OCI-LY7 (cell line): ENCODE measurements at regions not wholly inside any gene's neighbourhood (a gene's known extent, or its start where the extent isn't known, plus 50 kb on each side); places are given as distances from the start of the nearest gene placed in this dataset.

Source experiments
- BruUV-seq: library from RNA; stranded (reverse); fragments of 400-500 nt; replicated peaks from 2 replicates; lab custom pipeline; 2021; lab: Mats Ljungman, UMichigan
- CTCF ChIA-PET: fragments of 300-600 bp; sonication (Branson Sonifier 250); formaldehyde crosslinking; loops from one replicate; lab custom pipeline; 2022; ENCODE audit warnings: antibody characterized with exemption; ENCODE audit not compliant: unreplicated experiment; lab: Charles Lee
- POLR2A ChIA-PET: fragments of 300-600 bp; sonication (Branson Sonifier 250); formaldehyde crosslinking; loops from one replicate; lab custom pipeline; 2022; ENCODE audit warnings: antibody characterized with exemption; lab: Charles Lee
- DNase-seq: peaks from one replicate; pipeline ENCODE4 v3.0.0-alpha.2; 2015; ENCODE audit warnings: low spot score
- H2AFZ ChIP-seq: fragments of 200-600 bp; sonication (generic), shearing (Covaris generic); 2 replicates; pipeline ENCODE4 v1.6.1; 2014; ENCODE audit warnings: mild to moderate bottlenecking, antibody characterized with exemption, low read length, moderate library complexity
- H3K27ac ChIP-seq: fragments of 200-600 bp; sonication (generic); 2 replicates; pipeline ENCODE4 v1.5.1; 2014; ENCODE audit warnings: mixed run types, low read depth, mild to moderate bottlenecking, moderate library complexity, low read length, inconsistent platforms; ENCODE audit not compliant: poor library complexity, severe bottlenecking
- H3K36me3 ChIP-seq: fragments of 200-600 bp; sonication (generic); 2 replicates; pipeline ENCODE4 v1.6.1; 2014; ENCODE audit warnings: mild to moderate bottlenecking, antibody characterized with exemption, low read length, moderate library complexity, mixed read lengths; ENCODE audit not compliant: insufficient read depth
- H3K4me1 ChIP-seq: fragments of 200-600 bp; sonication (generic); 2 replicates; pipeline ENCODE4 v1.5.1; 2014; ENCODE audit warnings: mild to moderate bottlenecking, low read length; ENCODE audit not compliant: insufficient read depth, poor library complexity, severe bottlenecking
- H3K4me2 ChIP-seq: fragments of 200-600 bp; sonication (generic); 2 replicates; pipeline ENCODE4 v1.6.1; 2014; ENCODE audit warnings: mild to moderate bottlenecking, low read length
- H3K4me3 ChIP-seq: fragments of 200-600 bp; sonication (generic); 2 replicates; pipeline ENCODE4 v1.5.1; 2014; ENCODE audit warnings: mild to moderate bottlenecking, low read depth, low read length; ENCODE audit not compliant: poor library complexity, severe bottlenecking
- H3K79me2 ChIP-seq: fragments of 200-600 bp; sonication (generic); 2 replicates; pipeline ENCODE4 v1.6.1; 2016; ENCODE audit warnings: low read depth, mild to moderate bottlenecking, low read length, moderate library complexity, mixed read lengths; ENCODE audit not compliant: insufficient read depth
- H3K9me2 ChIP-seq: fragments of 200-600 bp; sonication (generic); 2 replicates; pipeline ENCODE4 v1.6.1; 2016; ENCODE audit warnings: mild to moderate bottlenecking, low read length, mixed read lengths; ENCODE audit not compliant: insufficient read depth
- H3K9me3 ChIP-seq: fragments of 200-600 bp; sonication (generic); 2 replicates; pipeline ENCODE4 v1.6.1; 2014; ENCODE audit warnings: mild to moderate bottlenecking, mixed run types, low read length, mixed read lengths
- H4K20me1 ChIP-seq: fragments of 200-600 bp; sonication (generic); 2 replicates; pipeline ENCODE4 v1.6.1; 2014; ENCODE audit warnings: mild to moderate bottlenecking, antibody characterized with exemption, low read length, moderate library complexity, mixed read lengths; ENCODE audit not compliant: insufficient read depth
- EZH2phosphoT487 ChIP-seq: fragments of 200-600 bp; sonication (generic); IDR thresholded peaks from 2 replicates; pipeline ENCODE4 v1.6.1; 2018; ENCODE audit warnings: low read depth, borderline replicate concordance, mild to moderate bottlenecking, mixed run types, antibody characterized with exemption, low read length, moderate library complexity, mixed read lengths
- intact Hi-C: fragments of 100-400 bp; cut with micrococcal nuclease; formaldehyde crosslinking; loops from one replicate; pipeline ENCODE4 v1.10.0; 2022; ENCODE audit not compliant: unreplicated experiment
- TF ChIP-seq, protein P1 (sequence below): fragments of 200-600 bp; sonication (generic); conservative IDR thresholded peaks from 2 replicates; pipeline ENCODE4 v1.5.1; 2014; ENCODE audit warnings: mild to moderate bottlenecking, antibody characterized with exemption, low read length, moderate library complexity, mixed read lengths

DNA sequence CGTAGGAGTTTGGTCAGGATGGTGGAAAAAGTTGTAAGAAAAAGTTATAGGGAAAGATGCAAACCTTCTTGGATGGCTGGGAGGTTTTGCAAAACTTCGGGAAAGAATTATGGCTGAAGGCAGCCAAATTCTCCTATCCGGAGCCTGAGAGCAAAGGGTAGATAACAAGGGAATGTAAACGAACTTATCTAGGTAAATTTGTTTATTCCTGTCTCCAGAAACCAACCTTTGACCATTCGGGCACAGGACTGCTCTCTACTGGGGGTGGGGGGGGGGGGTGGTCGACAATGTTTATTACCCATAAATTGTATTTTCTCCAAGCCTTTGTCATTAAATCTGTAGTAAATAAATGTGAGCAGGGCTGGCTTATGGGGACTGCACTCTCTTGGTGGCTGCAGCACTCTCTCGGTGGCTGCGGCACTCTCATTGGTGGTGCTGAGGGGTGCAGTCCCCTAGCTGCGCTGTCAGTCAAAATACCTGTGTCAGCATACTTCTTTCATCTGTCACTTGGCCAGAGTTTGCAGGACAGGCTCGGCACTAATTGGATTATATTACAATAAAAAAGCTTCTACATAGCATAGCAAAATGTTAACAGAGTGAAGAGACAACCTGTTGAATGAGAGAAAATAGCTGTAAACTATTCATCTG lies 827.8 kb downstream of the SH3BGRL start:
- H2AFZ ChIP-seq, result no peak overlapping the region
- H3K79me2 ChIP-seq, result no peaks in the 10 kb centered on the region
- BruUV-seq, result no TSS peak
- no peak overlapping the region for H3K4me2 ChIP-seq
- no peaks in the 10 kb centered on the region for H3K9me3 ChIP-seq
- ChIA-PET POLR2A (interaction anchor here (0.7 to 0.9 kb wide), 2 partner anchors 12 to 13 kb away, joined by 3 read pairs; no protein-coding TSS in a partner anchor), CTCF (no interaction called here)
- H3K4me3 ChIP-seq, result no peak overlapping the region
- no peak overlapping the region for H3K27ac ChIP-seq
- H3K36me3 ChIP-seq, result no peaks in the 10 kb centered on the region
- no peak for DNase-seq
- intact Hi-C loops, result no loop called here
- H3K4me1 ChIP-seq, result no peaks in the 10 kb centered on the region
- no peaks in the 10 kb centered on the region for H3K9me2 ChIP-seq
- no peaks in the 10 kb centered on the region for H4K20me1 ChIP-seq
- TF ChIP-seq, protein P1, sequence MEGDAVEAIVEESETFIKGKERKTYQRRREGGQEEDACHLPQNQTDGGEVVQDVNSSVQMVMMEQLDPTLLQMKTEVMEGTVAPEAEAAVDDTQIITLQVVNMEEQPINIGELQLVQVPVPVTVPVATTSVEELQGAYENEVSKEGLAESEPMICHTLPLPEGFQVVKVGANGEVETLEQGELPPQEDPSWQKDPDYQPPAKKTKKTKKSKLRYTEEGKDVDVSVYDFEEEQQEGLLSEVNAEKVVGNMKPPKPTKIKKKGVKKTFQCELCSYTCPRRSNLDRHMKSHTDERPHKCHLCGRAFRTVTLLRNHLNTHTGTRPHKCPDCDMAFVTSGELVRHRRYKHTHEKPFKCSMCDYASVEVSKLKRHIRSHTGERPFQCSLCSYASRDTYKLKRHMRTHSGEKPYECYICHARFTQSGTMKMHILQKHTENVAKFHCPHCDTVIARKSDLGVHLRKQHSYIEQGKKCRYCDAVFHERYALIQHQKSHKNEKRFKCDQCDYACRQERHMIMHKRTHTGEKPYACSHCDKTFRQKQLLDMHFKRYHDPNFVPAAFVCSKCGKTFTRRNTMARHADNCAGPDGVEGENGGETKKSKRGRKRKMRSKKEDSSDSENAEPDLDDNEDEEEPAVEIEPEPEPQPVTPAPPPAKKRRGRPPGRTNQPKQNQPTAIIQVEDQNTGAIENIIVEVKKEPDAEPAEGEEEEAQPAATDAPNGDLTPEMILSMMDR, result no peak
- no peak for TF ChIP-seq EZH2phosphoT487

DNA sequence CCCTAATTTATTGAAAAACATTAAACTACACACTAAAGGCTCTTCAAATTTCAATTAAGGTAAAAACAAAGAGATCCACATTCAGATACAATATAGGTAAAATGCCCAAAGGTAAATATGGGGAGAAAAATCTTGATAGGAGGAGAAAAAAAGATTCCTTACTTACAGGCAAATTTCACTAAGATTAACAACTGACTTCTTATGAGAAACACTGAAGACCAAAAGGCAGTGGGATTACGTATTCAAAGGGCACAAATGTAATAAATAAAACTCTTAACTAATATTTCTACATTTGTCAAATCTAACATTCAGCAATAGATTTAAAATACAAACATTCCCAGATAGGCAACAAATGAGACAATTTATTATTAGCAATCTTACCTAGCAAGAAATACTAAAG lies 829.3 kb downstream of the SH3BGRL start:
- intact Hi-C loops, result no loop called here
- no peak for DNase-seq
- POLR2A ChIA-PET, result no interaction called here
- H2AFZ ChIP-seq, result no peak overlapping the region
- CTCF ChIA-PET, result no interaction called here
- no peaks in the 10 kb centered on the region for H3K9me2 ChIP-seq
- H3K4me2 ChIP-seq, result no peak overlapping the region
- H4K20me1 ChIP-seq, result no peaks in the 10 kb centered on the region
- H3K9me3 ChIP-seq, result no peaks in the 10 kb centered on the region
- no peak overlapping the region for H3K27ac ChIP-seq
- H3K4me1 ChIP-seq, result no peaks in the 10 kb centered on the region
- no TSS peak for BruUV-seq
- H3K79me2 ChIP-seq, result no peaks in the 10 kb centered on the region
- H3K36me3 ChIP-seq, result no peaks in the 10 kb centered on the region
- no peak overlapping the region for H3K4me3 ChIP-seq
- TF ChIP-seq, protein P1, result no peak
- no peak for TF ChIP-seq EZH2phosphoT487

DNA sequence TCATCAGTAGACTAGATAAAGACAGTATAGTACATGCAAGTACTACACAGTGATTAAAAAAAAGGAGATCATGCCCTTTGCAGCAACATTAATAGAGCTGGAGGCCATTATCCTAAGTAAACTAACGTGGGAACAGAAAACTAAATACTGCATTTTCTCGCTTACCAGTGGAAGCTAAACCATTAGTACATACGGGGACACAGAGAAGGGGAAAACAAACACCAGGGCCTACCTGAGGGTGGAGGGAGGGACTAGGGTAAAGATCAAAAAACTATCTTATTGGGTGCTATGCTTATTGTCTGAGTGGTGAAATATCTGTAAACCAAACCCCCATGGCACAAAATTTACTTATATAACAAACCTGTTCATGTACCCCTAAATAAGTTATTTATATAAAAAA lies 836.9 kb downstream of the SH3BGRL start:
- no peak overlapping the region for H2AFZ ChIP-seq
- H3K4me1 ChIP-seq, result no peaks in the 10 kb centered on the region
- H3K9me2 ChIP-seq, result no peaks in the 10 kb centered on the region
- no peak overlapping the region for H3K27ac ChIP-seq
- no peak overlapping the region for H3K4me3 ChIP-seq
- H4K20me1 ChIP-seq, result no peaks in the 10 kb centered on the region
- TF ChIP-seq, protein P1, result no peak
- no peak for TF ChIP-seq EZH2phosphoT487
- CTCF ChIA-PET, result no interaction called here
- H3K79me2 ChIP-seq, result no peaks in the 10 kb centered on the region
- POLR2A ChIA-PET, result no interaction called here
- BruUV-seq, result no TSS peak
- H3K36me3 ChIP-seq, result no peaks in the 10 kb centered on the region
- DNase-seq, result no peak
- H3K9me3 ChIP-seq, result no peaks in the 10 kb centered on the region
- H3K4me2 ChIP-seq, result no peak overlapping the region
- intact Hi-C loops, result no loop called here
